Suppressor macrophage (primary cell): ENCODE measurements at regions not wholly inside any gene's neighbourhood (a gene's known extent, or its start where the extent isn't known, plus 50 kb on each side); places are given as distances from the start of the nearest gene placed in this dataset.

ENCODE experiments used
- DNase-seq, 4 experiments: peaks; one replicate each; pipeline ENCODE4 v3.0.0-alpha.2; 2020 to 2022

DNA sequence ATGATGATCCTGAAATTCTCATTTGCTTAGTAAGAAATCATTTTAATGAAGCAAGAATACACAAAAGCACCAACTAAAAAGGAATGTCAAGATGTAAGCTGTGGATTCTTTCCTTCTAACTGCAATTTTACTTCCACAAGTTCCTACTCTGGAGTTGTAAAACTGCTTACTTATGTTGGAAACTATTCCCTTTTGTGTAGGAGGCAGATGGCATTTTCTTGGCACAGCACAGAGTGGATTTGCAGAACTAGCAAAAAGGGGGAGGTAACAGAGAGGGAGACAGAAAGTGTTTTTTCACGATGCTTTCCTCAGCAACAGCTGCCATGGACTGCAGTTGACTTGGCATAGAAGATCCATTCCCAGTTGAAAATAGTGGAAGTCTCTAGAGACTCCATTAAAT is 1112.0 kb upstream of the RAG2 start:
- no peak for DNase-seq

DNA sequence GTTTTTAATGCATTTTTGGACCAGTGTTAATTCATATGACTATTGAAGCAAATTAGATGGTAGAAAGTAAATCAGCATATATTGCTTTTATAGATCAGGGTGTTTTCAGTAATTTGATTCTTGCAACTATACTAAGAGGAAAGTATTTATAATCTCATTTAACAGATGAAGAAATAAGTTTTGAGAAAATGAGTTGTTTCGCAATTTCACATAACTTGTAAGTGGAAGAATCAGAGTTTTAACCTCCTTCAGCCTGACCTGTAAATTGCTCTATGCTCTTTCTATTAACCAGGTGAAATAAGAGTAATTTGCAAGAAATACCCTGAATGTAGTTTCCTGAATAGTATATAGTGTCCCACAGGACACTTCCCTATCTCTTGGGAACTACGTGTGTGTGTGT is 1106.8 kb upstream of the RAG2 start:
- no peak for DNase-seq

DNA sequence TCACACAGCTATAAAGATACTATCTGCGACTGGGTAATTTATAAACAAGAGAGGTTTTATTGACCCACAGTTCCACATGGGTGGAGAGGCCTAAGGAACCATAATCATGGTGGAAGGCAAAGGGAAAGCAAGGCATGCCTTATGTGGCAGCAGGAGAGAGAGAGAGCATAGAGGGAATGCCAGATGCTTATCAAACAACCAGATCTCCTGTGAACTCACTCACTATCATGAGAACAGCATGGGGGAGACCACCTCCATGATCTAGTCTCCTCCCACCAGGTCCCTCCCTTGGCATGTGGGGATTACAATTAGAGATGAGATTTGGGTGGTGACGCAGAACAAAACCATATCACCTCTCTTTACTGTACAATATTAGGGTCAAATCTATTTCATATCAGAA is 1101.6 kb upstream of the RAG2 start:
- no peak for DNase-seq

DNA sequence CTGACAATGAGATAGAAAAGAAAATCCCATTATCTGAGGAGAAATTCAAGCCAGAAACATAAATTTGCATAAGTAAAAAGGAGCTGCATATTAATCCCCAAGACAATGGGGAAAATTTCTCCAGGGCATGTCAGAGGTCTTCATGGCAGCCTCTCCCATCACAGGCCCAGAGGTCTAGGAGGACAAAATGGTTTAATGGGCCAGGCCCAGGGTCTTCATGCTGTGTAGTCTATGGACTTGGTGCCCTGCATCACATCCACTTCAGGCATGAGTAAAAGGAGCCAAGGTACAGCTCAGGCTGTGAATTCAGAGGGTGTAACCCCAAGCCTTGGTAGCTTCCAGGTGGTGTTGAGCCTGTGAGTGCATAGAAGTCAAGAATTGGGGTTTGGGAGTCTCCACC is 1097.2 kb upstream of the RAG2 start:
- no peak for DNase-seq

DNA sequence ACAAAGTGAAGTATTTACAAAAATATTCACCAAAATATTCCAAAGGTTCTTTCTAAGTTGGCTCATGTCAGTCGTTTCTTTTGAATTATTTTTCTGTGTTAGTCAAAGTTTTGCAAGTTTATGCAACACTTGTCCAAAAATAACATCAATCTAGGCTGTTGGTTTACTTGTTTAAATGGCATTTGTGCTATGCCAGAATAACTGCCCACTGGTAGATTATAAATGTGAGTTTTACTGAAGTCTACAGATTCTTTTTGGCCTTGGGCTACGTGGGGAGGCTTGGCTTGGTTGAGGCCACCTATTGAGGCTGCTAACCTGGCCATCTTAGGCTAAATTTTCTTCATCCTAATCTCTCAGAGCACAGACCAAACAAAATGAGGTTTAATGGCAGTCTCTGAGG is 1091.9 kb upstream of the RAG2 start:
- DNase-seq, result no peak

DNA sequence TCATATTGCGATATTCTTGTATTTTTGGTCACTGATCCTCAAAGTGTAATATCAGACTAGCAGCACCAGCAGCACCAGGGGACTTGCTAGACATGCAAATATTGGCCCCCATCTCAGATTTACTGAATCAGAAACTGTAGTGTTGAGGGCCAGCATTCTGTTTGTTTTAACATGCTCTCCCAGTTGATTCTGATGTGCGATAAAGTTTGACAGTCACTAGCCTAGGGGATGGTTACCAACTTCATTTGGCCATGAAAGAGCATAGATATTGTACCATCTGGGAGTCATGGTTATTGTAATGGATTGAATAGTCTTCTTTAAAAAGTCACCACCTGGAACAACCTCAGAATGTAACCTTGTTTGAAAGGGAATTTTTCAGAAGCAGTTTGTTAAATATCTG is 1090.4 kb upstream of the RAG2 start:
- DNase-seq, result no peak

DNA sequence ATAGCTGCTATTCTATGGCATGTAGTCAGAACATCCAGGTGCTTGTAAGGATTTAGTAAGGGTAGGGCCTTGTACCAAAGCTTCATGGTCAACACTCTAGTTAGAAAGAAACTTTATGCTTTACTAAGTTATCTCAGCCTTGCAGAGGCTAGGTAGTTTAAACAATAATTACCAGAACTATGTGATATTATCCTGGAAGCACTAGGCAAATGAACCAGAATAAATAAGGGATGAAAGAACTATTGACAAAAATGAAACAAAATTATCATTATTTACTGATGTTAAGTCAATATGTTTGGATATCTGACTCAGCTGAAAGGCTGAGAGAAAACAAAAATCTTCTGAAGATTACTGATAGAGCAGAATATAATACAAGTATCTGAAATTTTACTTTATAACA is 1089.1 kb upstream of the RAG2 start:
- DNase-seq, result no peak

DNA sequence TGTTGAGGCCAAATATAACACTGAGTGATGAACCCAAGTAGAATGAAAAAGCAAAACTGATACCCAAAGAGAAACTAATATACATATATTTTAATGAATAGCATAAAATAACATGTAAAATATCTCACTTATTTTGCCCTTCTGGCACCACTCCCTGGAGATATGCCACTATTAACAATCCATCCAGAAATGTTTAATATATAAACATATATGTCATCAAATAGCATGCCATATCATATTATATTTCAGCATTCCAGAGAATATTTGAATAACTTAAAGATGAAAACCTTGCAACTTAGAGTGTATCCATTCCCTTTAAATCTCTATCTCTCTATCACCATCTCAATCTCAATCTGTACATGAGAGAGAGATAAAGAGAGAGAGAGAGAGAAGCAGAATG is 1073.3 kb upstream of the RAG2 start:
- DNase-seq, result no peak

DNA sequence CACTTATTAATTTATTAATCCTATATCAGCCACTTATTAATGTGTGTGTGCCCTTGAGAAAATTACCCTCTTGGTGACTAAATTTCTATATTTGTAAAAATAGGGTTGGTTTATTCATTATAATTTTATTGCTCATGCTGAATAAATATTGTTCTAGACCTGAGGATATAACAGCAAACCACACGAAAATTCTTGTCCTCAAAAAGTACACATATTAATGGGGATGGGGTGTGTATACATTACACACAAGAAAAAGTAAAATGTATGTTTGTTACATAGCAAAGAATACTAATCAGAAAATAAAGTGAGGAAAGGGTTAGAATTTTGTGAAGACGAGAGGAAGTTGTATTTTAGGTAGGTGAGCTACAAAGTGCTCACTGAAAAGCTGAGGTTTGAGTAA is 1068.9 kb upstream of the RAG2 start:
- no peak for DNase-seq

DNA sequence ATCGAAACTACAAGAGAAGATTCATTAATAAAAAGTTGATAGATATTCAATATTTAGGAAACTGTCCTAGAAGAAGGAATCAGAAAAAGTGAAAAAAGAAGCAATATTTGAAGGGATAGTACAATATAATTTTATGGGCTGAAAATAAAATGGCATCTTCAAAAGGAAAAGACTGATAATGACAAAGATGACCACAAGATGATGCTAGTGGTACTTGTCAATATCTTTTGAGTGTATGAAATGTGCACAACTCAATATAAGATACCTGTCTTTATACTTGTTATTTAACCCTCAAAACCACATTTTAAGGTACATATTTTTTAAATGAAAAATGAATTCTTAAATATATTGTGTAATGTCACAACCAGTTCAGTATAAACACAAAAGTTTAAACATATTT is 1059.6 kb upstream of the RAG2 start:
- DNase-seq, result no peak

DNA sequence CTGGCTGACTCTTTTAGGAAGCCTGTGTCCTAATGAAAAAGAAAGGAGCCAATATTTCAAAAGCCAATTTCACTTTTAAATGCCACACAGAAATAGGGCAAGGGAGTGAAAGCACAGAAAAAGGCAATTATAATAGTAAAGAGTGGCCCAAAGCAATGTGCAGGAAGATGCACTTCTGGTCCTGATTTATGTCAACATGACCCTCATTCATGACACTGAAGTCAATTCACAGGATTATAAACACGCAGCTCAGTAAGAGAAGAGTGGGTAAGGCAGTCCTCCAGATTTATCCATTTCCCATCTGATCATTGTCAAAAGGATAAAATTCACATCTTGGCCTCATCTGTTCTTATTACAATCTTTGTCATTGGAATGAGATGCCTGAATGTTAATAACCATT is 1049.7 kb upstream of the RAG2 start:
- DNase-seq, result no peak

DNA sequence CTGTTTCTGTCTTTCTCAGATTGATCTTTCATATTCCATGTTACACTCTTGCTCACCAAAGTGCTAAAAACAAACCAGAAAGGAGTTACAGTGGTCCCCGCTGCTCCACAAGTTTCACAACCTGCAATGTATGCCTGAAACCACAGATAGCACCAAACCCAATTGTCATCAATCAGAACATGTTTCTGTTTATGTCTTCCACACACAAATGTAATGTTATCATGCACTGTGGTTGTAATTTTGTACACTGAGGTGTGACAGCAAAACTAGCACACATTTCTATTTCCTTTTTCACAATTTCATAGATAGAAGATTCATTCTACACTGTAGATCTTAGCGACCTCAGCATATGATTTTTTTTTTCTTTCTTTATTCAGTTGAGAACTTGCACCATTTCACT is 1045.9 kb upstream of the RAG2 start:
- DNase-seq, result no peak

DNA sequence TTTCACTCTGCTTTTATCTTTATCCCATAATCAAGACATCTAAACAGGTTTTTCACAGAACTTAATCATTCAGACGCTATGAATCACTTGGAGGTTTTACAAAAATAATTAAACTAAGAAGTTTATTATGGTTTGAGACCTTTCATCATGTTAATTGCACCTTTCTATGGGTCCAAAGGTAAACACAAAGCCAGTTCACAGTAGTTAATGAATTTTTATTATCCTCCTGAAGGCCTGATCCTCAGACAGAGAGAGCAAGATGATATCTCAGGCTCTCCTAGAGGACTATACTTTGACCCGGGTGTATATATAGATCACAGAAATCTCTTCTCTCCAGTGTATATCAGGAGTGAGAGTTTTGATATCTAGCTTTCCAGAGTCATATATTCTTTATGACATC is 1044.3 kb upstream of the RAG2 start:
- no peak for DNase-seq

DNA sequence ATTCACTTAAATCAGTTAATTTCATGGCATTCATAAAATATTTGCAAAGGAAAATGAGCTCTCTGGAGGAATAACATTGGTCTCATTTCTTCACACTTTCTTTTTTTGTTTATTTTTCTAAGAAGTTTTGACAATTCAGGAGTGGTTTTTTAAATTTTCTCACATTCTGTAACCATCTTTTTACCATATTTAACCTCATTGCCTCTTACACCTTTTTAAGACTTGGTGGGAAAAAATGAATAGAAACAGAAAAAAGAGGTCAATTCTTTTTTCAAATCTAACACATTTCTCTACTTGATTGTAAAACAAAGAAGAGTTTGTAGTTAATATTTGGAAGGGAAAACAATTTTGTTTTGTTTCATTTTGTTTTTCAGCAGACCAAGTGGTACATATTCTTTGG is 1034.7 kb upstream of the RAG2 start:
- no peak for DNase-seq

DNA sequence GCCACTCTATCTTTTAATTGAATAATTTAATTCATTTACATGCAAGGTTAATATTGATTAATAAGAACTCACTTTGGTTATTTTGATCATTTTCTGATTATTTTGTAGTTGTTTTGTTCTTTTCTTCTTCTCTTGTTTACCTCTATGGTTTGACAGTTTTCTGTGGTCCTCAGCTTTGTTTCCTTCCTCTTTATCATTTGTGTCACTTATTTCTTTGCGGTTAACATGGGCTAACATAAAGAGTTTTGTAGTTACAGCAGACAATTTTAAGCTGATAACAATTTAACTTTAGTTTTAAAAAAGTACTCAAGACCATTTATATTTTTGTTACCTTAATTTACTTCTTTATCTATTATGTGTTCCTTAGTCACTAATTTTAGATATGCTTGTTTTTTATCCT is 1032.8 kb upstream of the RAG2 start:
- DNase-seq, result peak in 1 of 4 experiments; percentile 2

DNA sequence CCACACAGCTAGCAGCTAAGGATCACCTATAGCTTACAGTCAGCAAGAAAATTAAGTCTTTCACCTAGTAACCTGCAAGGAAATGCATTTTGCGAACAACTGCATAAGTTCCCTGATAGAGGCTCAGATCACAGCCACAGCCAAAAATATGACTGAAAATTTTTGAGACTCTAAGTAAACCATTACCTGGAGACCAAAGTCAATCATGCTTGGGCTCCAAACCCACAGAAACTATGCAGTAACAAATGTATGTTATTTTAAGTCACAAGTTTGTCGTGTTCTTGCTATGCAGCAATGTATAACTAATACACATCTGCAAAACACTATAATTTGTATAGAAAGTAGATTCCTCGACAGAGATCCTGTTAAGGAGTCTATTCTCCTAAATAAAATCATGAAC is 1025.7 kb upstream of the RAG2 start:
- no peak for DNase-seq

DNA sequence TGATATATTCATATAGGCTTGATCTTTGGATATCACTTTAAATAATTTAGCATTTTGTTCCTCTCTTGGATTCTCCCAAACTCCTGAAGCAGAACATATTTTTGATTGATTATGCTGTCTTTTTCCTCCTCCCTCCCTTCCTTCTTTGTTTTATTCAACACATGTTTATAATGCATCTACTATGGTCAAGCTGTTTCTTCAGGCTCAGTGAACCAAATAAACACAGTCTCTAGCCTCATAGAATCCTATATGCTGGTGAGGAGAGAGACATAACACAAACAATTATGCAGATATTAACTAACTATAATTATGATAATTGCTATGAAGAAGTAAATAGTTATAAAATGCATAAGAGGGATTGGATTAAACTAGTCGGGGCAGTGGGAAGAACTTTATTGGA is 1023.6 kb upstream of the RAG2 start:
- DNase-seq, result no peak

DNA sequence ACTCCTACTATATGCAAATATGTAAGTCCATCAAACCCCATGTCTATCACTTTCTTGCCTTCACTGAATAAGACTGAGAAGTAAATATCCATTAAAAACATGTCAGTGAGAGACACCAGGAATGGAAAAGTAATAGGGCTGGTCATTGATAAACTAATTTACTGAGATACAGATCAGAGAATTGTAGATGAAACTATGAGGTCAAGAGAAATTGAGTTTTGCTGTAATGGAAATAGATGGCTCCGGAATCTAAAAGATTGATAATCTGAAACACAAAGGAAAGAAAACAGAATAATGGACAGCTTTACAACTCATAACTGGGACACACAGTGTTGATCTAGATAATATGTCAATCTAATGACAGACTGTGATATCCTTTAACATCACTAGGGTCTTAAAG is 1018.3 kb upstream of the RAG2 start:
- no peak for DNase-seq

DNA sequence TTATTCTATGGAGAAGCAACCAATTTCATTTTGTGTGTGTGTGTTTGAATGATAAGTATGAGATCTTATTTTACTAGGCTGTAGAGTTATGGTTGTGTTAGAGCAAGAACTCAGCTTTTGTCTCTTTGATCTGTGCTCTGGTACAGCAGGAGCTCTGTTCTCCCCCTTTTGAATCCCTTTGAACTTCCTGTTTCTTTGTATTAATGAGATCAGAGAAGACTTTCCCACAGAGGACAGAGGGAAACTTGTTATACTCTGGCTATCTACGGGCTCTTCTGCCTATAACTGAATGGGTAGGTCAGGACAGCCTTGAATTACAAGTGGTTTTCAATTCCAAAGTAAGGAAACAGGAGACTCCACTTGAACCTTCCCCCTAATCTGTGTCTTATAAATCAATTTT is 1015.0 kb upstream of the RAG2 start:
- no peak for DNase-seq

DNA sequence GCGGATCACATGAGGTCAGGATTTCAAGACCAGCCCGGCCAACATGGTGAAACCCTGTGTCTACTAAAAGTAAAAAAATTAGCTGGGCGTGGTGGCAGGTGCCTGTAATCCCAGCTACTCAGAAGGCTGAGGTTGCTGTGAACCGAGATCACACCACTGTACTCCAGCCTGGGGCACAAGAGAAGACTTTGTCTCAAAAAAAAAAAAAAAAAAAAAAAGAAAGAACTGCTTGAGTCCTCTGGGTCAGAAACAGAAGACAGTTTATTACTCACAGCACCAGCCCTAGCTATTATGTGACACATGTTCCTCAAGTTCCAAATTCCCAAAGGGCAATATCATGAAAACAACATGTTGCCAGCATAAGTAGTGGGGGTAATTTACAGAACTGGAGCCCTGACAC is 1014.1 kb upstream of the RAG2 start:
- DNase-seq, result no peak

DNA sequence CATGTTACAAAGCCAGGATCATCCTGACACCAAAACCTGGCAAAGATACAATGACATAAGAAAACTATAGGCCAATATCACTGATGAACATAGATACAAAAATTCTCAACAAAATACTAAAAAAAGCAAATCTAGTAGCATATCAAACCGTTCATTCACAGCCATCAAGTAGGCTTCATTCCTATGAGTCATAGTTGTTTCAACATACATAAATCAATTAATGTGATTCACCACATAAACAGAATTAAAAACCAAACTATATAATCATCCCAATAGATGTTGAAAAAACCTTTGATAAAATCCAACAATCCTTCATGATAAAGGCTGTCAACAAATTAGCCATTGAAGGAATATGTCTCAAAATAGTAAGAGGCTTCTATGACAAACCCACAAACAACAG is 1007.2 kb upstream of the RAG2 start:
- DNase-seq, result no peak

DNA sequence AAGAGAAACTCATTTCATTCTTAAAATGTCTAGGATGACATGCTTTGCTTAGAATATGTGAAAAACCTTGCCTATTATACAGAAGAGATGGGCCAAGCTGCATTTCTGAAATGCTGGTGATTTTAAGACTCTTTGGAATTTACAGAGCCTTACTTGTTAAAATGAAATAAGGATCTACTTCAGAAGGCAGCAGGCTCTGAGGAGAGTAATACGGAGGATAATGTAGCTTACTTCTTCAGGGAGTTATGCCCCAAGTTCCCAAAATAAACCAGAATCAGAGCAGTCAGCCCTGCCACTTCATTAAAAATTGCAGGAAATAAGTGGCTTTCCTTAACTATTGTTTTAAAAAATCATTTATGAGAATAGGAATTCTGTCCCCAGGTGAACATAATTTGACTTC is 1000.3 kb upstream of the RAG2 start:
- DNase-seq, result no peak

DNA sequence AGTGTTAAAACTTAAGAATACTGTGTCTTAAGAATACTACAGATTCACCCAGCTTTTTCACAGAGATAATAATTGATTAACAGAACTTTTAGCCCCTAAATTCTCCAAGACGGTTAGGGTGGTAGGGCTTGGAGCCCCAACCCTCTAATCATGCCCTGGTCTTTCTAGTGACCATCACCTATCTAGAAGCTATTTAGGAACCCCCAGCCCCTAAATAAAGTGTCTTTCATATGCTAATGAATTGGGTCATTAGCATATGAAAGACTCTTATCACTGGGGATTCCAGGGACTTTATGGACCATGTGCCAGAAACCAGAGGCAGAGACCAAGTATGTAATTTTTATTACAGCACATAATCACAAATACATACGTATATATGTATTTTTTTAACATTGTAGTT is 999.7 kb upstream of the RAG2 start:
- DNase-seq, result no peak

DNA sequence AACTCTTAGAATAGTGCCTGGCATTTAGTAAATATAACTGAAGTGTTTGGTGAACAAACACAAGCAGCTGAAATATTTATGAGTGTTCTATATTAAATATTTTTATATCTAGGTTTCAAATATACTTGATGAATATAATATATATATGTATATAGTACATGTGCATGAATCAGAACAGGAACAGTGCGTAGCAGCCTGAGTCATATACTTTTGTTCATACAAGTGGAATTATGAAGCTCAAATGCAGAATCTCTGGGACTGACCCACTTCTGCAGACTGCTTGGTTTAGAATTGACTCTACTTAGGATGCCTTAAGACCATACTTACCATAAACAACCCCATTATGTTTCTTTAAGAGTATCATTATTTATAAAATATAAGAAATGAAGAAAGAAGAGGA is 997.8 kb upstream of the RAG2 start:
- no peak for DNase-seq

DNA sequence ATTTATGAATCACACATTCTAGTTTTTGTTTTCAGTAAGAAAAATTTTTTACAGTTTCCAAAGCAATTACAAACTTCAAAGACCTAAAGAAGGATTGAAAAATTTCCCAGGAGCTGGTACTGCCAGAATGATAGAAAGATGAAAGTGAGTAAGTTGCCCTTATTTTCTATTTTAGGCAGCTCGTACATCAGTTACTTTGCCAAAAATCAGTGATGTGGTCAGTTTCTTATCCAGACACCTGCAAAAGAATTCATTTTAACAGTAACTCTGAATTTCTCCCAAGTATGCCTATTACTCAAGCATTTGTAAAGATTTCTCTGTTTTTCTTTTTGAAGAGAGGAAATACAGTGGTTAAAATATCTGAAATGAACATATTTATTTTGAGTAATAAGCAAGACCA is 976.3 kb upstream of the RAG2 start:
- no peak for DNase-seq

DNA sequence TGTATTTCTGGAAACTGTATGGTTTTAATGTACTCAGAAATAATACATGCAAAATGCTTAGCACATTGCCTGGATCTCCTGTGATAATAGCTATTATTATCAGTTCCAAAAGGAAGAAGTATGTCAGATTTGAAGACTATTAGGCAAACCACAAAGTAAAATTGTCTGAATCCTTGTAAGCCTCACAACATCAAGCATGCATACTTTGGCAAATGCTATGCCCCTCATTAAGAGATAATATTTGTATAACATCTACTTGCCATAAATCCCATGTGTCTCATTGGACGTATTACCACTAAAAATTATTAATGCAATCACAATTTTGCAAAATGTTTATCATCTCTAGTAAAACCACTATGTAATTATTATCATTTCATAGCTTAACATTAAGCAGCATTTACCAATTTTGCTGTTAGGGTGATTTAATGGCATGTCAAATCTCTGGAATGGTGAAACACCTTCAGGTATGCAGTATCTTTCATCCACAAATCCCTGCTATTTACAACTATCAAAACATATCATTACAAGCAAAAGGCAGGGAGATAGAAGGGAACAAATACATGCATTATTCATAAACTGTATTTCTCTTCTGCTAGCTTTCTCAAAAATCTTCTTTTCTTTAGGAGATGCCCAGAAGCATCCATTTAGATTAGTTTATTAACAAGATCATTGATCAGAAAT is 974.6 kb upstream of the RAG2 start:
- no peak for DNase-seq
